ENCODE measurements at regions not wholly inside any gene's neighbourhood (a gene's known extent, or its start where the extent isn't known, plus 50 kb on each side); places are given as distances from the start of the nearest gene placed in this dataset.
"Not testable (repeated sequence)": the region's sequence is repeated elsewhere in the genome, so short reads cannot be mapped to it uniquely, and the experiment has no call there.

GRCh38 chr1:54474310-54475251 is 68.4 kb upstream of the SSBP3 start:
- CTCF ChIA-PET: no interaction called here
- ATAC-seq (ENCODE audit: low read depth): peak; percentile 61
- intact Hi-C loops (cut with micrococcal nuclease): loop anchor here (1.0 kb wide), 1 partner anchor 13 kb away; no protein-coding TSS in a partner anchor
- Mint-ChIP-seq H3K27ac (peak overlapping the region; percentile 61), H3K4me3 (peak overlapping the region; percentile 81), H3K4me1 (peaks cover 37% of the 10 kb centered on the region), H3K27me3 (peaks cover 12% of the 10 kb centered on the region), H3K9me3 (no peaks in the 10 kb centered on the region), H3K36me3 (ENCODE audit: low read depth) (no peaks in the 10 kb centered on the region)
- DNase-seq: no peak
- TF ChIP-seq, protein P1, sequence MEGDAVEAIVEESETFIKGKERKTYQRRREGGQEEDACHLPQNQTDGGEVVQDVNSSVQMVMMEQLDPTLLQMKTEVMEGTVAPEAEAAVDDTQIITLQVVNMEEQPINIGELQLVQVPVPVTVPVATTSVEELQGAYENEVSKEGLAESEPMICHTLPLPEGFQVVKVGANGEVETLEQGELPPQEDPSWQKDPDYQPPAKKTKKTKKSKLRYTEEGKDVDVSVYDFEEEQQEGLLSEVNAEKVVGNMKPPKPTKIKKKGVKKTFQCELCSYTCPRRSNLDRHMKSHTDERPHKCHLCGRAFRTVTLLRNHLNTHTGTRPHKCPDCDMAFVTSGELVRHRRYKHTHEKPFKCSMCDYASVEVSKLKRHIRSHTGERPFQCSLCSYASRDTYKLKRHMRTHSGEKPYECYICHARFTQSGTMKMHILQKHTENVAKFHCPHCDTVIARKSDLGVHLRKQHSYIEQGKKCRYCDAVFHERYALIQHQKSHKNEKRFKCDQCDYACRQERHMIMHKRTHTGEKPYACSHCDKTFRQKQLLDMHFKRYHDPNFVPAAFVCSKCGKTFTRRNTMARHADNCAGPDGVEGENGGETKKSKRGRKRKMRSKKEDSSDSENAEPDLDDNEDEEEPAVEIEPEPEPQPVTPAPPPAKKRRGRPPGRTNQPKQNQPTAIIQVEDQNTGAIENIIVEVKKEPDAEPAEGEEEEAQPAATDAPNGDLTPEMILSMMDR (IDR thresholded peaks at IDR 0.05): no peak
- POLR2A ChIA-PET: interaction anchor here (0.6 to 1.0 kb wide), 2 partner anchors 67 to 367 kb away, joined by 4 read pairs; no protein-coding TSS in a partner anchor

- ChIA-PET CTCF (no interaction called here), POLR2A (no interaction called here)
- TF ChIP-seq, protein P1 (IDR thresholded peaks at IDR 0.05): no peak
- H3K36me3 Mint-ChIP-seq (ENCODE audit: low read depth): no peaks in the 10 kb centered on the region
- peaks cover 22% of the 10 kb centered on the region for H3K4me1 Mint-ChIP-seq
- peaks cover 12% of the 10 kb centered on the region for H3K27me3 Mint-ChIP-seq
- H3K27ac Mint-ChIP-seq: no peak overlapping the region
- intact Hi-C loops (cut with micrococcal nuclease): no loop called here
- H3K4me3 Mint-ChIP-seq: no peak overlapping the region
- ATAC-seq (ENCODE audit: low read depth) (no peak), DNase-seq (no peak)
- H3K9me3 Mint-ChIP-seq: no peaks in the 10 kb centered on the region
These were observed 65.4 kb upstream of the SSBP3 start for GRCh38 chr1:54471588-54471987.

DNA sequence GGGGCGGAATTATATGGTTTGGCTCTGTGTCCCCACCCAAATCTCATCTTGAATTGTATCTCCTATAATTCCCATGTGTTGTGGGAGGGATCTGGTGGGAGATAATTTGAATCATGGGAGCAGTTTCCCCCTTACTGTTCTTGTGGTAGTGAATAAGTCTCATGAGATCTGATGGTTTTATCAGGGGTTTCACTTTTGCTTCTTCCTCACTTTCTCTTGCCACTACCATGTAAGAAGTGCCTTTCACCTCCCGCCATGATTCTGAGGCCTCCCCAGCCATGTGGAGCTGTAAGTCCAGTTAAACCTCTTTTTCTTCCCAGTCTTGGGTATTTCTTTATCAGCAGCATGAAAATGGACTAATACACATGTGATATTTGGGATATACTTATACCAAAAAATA is 63.2 kb upstream of the SSBP3 start:
- DNase-seq; H3K4me3 Mint-ChIP-seq; ATAC-seq (ENCODE audit: low read depth); H3K9me3 Mint-ChIP-seq; POLR2A ChIA-PET; intact Hi-C loops (cut with micrococcal nuclease); H3K27ac Mint-ChIP-seq; CTCF ChIA-PET; H3K36me3 Mint-ChIP-seq (ENCODE audit: low read depth); H3K4me1 Mint-ChIP-seq: not testable (repeated sequence)
- peaks cover 12% of the 10 kb centered on the region for H3K27me3 Mint-ChIP-seq

GRCh38 chr1:54468288-54469084 is 62.3 kb upstream of the SSBP3 start:
- H3K36me3 Mint-ChIP-seq (ENCODE audit: low read depth); H3K9me3 Mint-ChIP-seq; DNase-seq; H3K4me3 Mint-ChIP-seq; H3K27me3 Mint-ChIP-seq; CTCF ChIA-PET; H3K4me1 Mint-ChIP-seq; intact Hi-C loops (cut with micrococcal nuclease); ATAC-seq (ENCODE audit: low read depth); POLR2A ChIA-PET: not testable (repeated sequence)
- peak overlapping the region; percentile 35 for H3K27ac Mint-ChIP-seq

DNA sequence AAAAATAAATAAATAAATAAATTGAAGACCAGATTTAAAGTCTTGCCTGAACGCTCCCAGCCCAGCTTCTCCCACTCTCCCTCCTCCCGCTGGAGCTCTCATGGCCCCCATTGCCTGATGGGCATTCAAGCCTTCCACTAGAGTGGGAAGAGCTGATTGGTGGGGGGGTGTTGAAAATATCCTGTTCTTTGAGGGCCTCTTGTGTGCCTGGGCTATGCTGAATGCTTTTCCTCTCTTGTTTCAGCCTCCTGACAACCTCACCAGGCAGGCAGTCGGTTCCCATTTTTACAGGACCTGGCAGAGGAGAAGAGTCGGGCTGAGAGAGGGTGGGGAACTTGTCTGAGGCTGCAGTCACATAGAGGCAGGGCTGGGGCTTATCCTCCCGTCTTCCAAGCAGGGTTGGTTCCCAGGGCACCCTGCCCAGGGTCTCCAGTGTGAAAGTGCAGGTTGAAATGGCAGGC is 59.2 kb upstream of the SSBP3 start:
- H3K9me3 Mint-ChIP-seq: no peaks in the 10 kb centered on the region
- intact Hi-C loops (cut with micrococcal nuclease): no loop called here
- ATAC-seq (ENCODE audit: low read depth) (no peak), DNase-seq (no peak)
- H3K27me3 Mint-ChIP-seq: peaks cover 3% of the 10 kb centered on the region
- H3K27ac Mint-ChIP-seq: no peak overlapping the region
- no peaks in the 10 kb centered on the region for H3K4me1 Mint-ChIP-seq
- TF ChIP-seq, protein P1 (IDR thresholded peaks at IDR 0.05): no peak
- no peak overlapping the region for H3K4me3 Mint-ChIP-seq
- H3K36me3 Mint-ChIP-seq (ENCODE audit: low read depth): no peaks in the 10 kb centered on the region
- CTCF ChIA-PET: no interaction called here
- POLR2A ChIA-PET: no interaction called here
